ENCODE measurements at regions not wholly inside any gene's neighbourhood (a gene's known extent, or its start where the extent isn't known, plus 50 kb on each side); places are given as distances from the start of the nearest gene placed in this dataset.

- Histone ChIP-seq H3K4ac (ENCODE audit: low read depth, low read length) (no peak overlapping the region), H2AFZ (ENCODE audit: low read length) (no peak overlapping the region), H4K20me1 (ENCODE audit: control insufficient read depth, insufficient read depth, insufficient read length) (no peaks in the 10 kb centered on the region), H3K23ac (ENCODE audit: insufficient read length, low read depth, low read length) (no peak overlapping the region), H3K79me1 (ENCODE audit: insufficient read depth, low read depth, low read length, poor library complexity, severe bottlenecking) (no peaks in the 10 kb centered on the region), H3K9ac (ENCODE audit: extremely low read depth, insufficient read length, low read length) (no peak overlapping the region), H4K5ac (ENCODE audit: insufficient read length, low read depth, low read length) (no peak overlapping the region), H3K14ac (ENCODE audit: insufficient read depth, low read length) (no peak overlapping the region), H3K79me2 (ENCODE audit: insufficient read depth, low read length) (no peaks in the 10 kb centered on the region), H3K56ac (ENCODE audit: insufficient read length, low read depth, low read length) (no peak overlapping the region), H2BK120ac (ENCODE audit: low read depth, low read length, poor library complexity, severe bottlenecking) (no peak overlapping the region), H2BK12ac (ENCODE audit: insufficient read length, low read depth, low read length) (no peak overlapping the region), H3K4me1 (ENCODE audit: insufficient read depth, low read length) (peaks cover 7% of the 10 kb centered on the region; the same call in 1 of the 2 replicates), H3K27me3 (ENCODE audit: insufficient read depth, low read length) (no peaks in the 10 kb centered on the region), H2BK15ac (ENCODE audit: low read depth, low read length) (no peak overlapping the region), H3K23me2 (ENCODE audit: insufficient read length, low read depth, low read length, poor library complexity, severe bottlenecking) (no peaks in the 10 kb centered on the region), H3K9me3 (ENCODE audit: control insufficient read depth, low read depth, low read length) (no peaks in the 10 kb centered on the region), H2AK5ac (ENCODE audit: insufficient read length, low read length) (no peak overlapping the region), H3K18ac (ENCODE audit: insufficient read length, low read depth, low read length) (no peak overlapping the region), H3K27ac (ENCODE audit: insufficient read length, low read depth, low read length) (no peak overlapping the region), H2BK20ac (ENCODE audit: low read depth, low read length, poor library complexity, severe bottlenecking) (no peak overlapping the region), H4K91ac (ENCODE audit: insufficient read length, low read depth, low read length) (no peak overlapping the region), H3K4me2 (ENCODE audit: insufficient read depth, insufficient read length, low read length) (no peak overlapping the region), H4K8ac (replicated peaks; ENCODE audit: insufficient read length, low read depth, low read length) (no peak overlapping the region), H3T11ph (ENCODE audit: low read length) (no peak overlapping the region), H2BK5ac (ENCODE audit: insufficient read length, low read length) (no peak overlapping the region)
- DNase-seq = no peak
- no peak overlapping the region for H3K27ac Mint-ChIP-seq
- WGBS (ENCODE audit: extremely low coverage, insufficient read length, low lambda C conversion rate) = no CpG with 5 or more reads among the region's 2 CpGs
- no peak overlapping the region for H3K4me3 Mint-ChIP-seq
- H3K4me1 Mint-ChIP-seq = peaks cover 16% of the 10 kb centered on the region in 2 experiments
- peaks cover 7% of the 10 kb centered on the region for H3K27me3 Mint-ChIP-seq (ENCODE audit: low read depth)
- H3K36me3 Mint-ChIP-seq (ENCODE audit: insufficient read depth in 1 of 3, low read depth in 3 of 3) = no peaks in the 10 kb centered on the region; a peak in 1 of 7 replicates
- no peak for TF ChIP-seq CTCF (conservative IDR thresholded peaks at IDR 0.05)
- no peaks in the 10 kb centered on the region for H3K9me3 Mint-ChIP-seq
Measured at GRCh38 chr3:197419696-197420095, 121.3 kb upstream of the DLG1 start.

Data from H9 (cell line).